ENCODE measurements at regions not wholly inside any gene's neighbourhood (a gene's known extent, or its start where the extent isn't known, plus 50 kb on each side); places are given as distances from the start of the nearest gene placed in this dataset.

DNA sequence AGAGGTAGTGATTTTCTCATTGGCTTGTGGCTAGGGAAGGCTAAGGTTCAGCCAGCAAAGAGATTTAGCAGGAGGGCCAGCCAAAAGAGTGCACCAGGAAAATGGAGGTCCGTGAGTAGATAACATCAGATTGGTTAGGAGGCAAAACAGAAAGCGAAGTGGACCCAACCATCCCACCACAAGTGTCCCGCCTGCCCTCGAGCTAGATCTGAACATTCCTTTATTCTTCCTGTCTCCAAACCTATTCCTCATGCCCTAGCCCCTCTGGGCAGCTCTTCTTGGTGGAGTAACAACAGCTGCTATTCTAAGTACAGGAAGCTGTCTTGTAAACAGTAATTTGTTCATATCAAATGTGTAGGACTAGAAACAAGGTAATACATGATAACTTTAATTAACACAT, 85.7 kb upstream of the BET1 start:
- POLR2A ChIA-PET: no interaction called here
- no peaks in the 10 kb centered on the region for H3K36me3 Mint-ChIP-seq
- no peak for DNase-seq
- Histone ChIP-seq H3K36me3 (ENCODE audit: insufficient read depth, low read length) (no peaks in the 10 kb centered on the region), H3K4me1 (ENCODE audit: insufficient read depth, low read length) (no peaks in the 10 kb centered on the region), H3K4me3 (ENCODE audit: low read length) (no peak overlapping the region), H3K27me3 (ENCODE audit: insufficient read depth, low read length, poor library complexity, severe bottlenecking) (no peaks in the 10 kb centered on the region), H3K9me3 (ENCODE audit: low read length) (no peaks in the 10 kb centered on the region), H3K27ac (ENCODE audit: low read depth, low read length) (no peak overlapping the region)
- peaks cover 9 to 33% of the 10 kb centered on the region in 2 donors for H3K27me3 Mint-ChIP-seq
- CTCF ChIA-PET: interaction anchor here (1.4 kb wide), 2 partner anchors 22 to 844 kb away, joined by 3 to 4 read pairs; no protein-coding TSS in a partner anchor
- H3K9me3 Mint-ChIP-seq: no peaks in the 10 kb centered on the region
- no peak overlapping the region for H3K4me3 Mint-ChIP-seq
- peaks cover 4 to 7% (median 6%) of the 10 kb centered on the region in 3 donors for H3K4me1 Mint-ChIP-seq
- no peak overlapping the region for H3K27ac Mint-ChIP-seq

DNA sequence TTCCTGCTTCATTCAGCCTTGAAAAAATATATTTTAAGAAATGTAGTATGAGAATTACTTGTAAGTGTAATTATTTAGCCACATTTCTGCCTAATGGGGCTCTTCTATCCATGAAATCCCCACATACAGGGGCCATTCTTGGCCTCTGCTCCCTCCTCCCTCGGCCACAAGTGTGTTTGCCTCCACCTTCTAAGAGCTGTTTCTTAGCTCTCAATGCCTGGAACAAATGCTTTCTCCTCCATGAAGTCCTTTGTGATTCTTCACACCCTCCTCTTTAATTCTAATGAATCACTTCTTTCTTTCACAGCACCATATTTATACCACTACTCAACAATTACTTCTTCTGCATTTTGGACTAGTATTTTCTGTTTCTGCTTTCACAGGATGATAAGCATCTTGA, 88.8 kb upstream of the BET1 start:
- POLR2A ChIA-PET: no interaction called here
- H3K27me3 Mint-ChIP-seq: peaks cover 11 to 41% of the 10 kb centered on the region in 2 donors

DNA sequence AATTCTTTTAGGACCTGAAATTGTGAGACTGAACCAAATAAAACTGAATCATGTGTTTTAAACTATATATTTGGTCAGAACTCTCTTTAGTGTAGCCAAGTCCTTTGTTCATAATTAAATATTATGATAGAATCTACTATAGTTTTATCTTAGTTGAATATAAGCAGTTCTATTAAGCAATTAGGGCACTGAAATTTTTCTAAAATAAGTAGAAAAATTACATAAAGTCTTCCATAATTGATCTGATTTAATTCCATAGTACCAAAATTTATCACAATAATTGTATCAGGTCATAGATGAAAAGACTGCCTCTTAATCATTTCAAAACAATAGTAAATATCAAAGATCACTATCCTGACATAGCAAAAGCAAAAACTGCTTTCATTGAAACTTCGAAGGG, 90.1 kb upstream of the BET1 start:
- H3K27ac ChIP-seq (ENCODE audit: low read depth, low read length): no peak overlapping the region
- H3K9me3 ChIP-seq (ENCODE audit: low read length): no peaks in the 10 kb centered on the region
- H3K4me1 Mint-ChIP-seq: no peaks in the 10 kb centered on the region
- H3K36me3 Mint-ChIP-seq: no peaks in the 10 kb centered on the region
- no peak for DNase-seq
- no peak overlapping the region for H3K4me3 ChIP-seq (ENCODE audit: low read length)
- no peak overlapping the region for H3K27ac Mint-ChIP-seq
- H3K27me3 Mint-ChIP-seq: peaks cover 14 to 30% of the 10 kb centered on the region in 2 donors
- ChIA-PET CTCF (no interaction called here), POLR2A (no interaction called here)
- H3K4me3 Mint-ChIP-seq: no peak overlapping the region
- H3K36me3 ChIP-seq (ENCODE audit: insufficient read depth, low read length): no peaks in the 10 kb centered on the region
- no peaks in the 10 kb centered on the region for H3K9me3 Mint-ChIP-seq
- H3K27me3 ChIP-seq (ENCODE audit: insufficient read depth, low read length, poor library complexity, severe bottlenecking): no peaks in the 10 kb centered on the region
- H3K4me1 ChIP-seq (ENCODE audit: insufficient read depth, low read length): no peaks in the 10 kb centered on the region

More for the DNA sequence above, 88.8 kb upstream of the BET1 start:
- H3K4me3 ChIP-seq (ENCODE audit: low read length): no peak overlapping the region
- H3K27ac ChIP-seq (ENCODE audit: low read depth, low read length): no peak overlapping the region
- H3K9me3 ChIP-seq (ENCODE audit: low read length): no peaks in the 10 kb centered on the region
- no peak overlapping the region for H3K27ac Mint-ChIP-seq
- no peaks in the 10 kb centered on the region for H3K4me1 ChIP-seq (ENCODE audit: insufficient read depth, low read length)
- H3K36me3 Mint-ChIP-seq: no peaks in the 10 kb centered on the region
- no peaks in the 10 kb centered on the region for H3K27me3 ChIP-seq (ENCODE audit: insufficient read depth, low read length, poor library complexity, severe bottlenecking)
- CTCF ChIA-PET: no interaction called here
- no peak overlapping the region for H3K4me3 Mint-ChIP-seq
- H3K36me3 ChIP-seq (ENCODE audit: insufficient read depth, low read length): no peaks in the 10 kb centered on the region
- no peaks in the 10 kb centered on the region for H3K9me3 Mint-ChIP-seq
- no peaks in the 10 kb centered on the region for H3K4me1 Mint-ChIP-seq
- no peak for DNase-seq

DNA sequence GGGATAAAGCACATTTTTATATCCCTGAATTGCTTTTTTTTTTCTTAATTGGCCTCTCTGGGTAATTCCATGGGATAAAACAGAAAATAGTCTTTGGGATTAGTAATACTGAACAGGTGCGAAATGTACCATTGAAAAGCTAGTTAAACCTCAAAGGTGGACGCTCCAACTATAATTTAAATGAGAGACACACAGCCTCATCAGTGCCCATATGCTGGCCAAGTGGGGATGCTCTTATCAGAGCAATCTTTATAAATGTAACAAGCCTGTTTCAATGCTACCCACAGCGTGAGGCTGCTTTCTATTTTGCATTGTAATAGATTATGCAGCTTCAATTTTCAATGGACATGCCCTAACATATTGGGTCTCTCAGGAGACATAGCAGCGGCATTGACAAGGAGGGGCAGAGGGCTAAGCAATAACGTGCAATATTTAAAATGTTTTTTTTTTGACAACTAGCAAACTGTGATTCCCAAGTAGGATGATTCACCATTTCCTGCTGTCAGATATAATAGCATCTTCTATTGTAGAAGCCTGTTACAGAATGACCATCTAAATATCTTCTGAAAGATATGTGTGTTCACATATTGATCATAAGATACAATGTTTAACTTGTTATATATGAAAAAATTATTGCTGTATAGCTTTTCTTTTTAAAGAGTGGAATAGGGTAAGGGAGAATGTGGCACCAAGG, 91.3 kb upstream of the BET1 start:
- H3K27ac Mint-ChIP-seq: no peak overlapping the region
- H3K27me3 ChIP-seq (ENCODE audit: insufficient read depth, low read length, poor library complexity, severe bottlenecking): no peaks in the 10 kb centered on the region
- H3K4me1 Mint-ChIP-seq: no peaks in the 10 kb centered on the region
- H3K4me3 Mint-ChIP-seq: no peak overlapping the region
- H3K27ac ChIP-seq (ENCODE audit: low read depth, low read length): no peak overlapping the region
- H3K4me1 ChIP-seq (ENCODE audit: insufficient read depth, low read length): no peaks in the 10 kb centered on the region
- DNase-seq: no peak
- ChIA-PET POLR2A (interaction anchor here (0.7 kb wide), 1 partner anchor 14 kb away, joined by 3 read pairs; no protein-coding TSS in a partner anchor), CTCF (no interaction called here)
- H3K36me3 ChIP-seq (ENCODE audit: insufficient read depth, low read length): no peaks in the 10 kb centered on the region
- no peaks in the 10 kb centered on the region for H3K9me3 Mint-ChIP-seq
- H3K9me3 ChIP-seq (ENCODE audit: low read length): no peaks in the 10 kb centered on the region
- H3K27me3 Mint-ChIP-seq: peaks cover 5 to 21% of the 10 kb centered on the region in 2 donors
- no peaks in the 10 kb centered on the region for H3K36me3 Mint-ChIP-seq
- H3K4me3 ChIP-seq (ENCODE audit: low read length): no peak overlapping the region

DNA sequence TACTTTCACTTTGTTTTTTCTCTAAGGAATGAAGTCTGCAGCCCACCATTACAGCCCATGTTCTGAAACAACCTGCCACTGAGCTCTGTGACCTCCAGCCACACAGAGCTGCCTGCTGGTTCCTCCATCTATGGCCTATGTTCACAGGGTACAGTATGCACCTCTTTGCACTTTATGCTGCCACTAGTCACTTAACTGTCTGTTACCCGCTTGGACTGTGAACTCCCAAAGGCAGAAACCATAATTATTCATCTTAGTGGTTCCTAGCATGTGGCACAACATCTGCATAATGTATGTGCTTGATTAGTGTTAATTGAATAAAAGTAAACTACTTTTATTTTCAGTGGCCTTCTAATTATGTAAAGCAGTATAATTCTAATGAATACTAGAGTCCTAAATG, 95.5 kb upstream of the BET1 start:
- no peak overlapping the region for H3K4me3 Mint-ChIP-seq
- peaks cover 9 to 20% of the 10 kb centered on the region in 2 donors for H3K27me3 Mint-ChIP-seq
- H3K27ac ChIP-seq (ENCODE audit: low read depth, low read length): no peak overlapping the region
- peaks cover 0 to 7% (median 0%) of the 10 kb centered on the region in 5 donors for H3K9me3 Mint-ChIP-seq
- H3K27ac Mint-ChIP-seq: no peak overlapping the region
- H3K4me1 ChIP-seq (ENCODE audit: insufficient read depth, low read length): no peaks in the 10 kb centered on the region
- H3K36me3 Mint-ChIP-seq: peaks cover 0 to 3% (median 0%) of the 10 kb centered on the region in 3 donors
- POLR2A ChIA-PET: no interaction called here
- H3K4me1 Mint-ChIP-seq: no peaks in the 10 kb centered on the region
- no peaks in the 10 kb centered on the region for H3K36me3 ChIP-seq (ENCODE audit: insufficient read depth, low read length)
- no peaks in the 10 kb centered on the region for H3K27me3 ChIP-seq (ENCODE audit: insufficient read depth, low read length, poor library complexity, severe bottlenecking)
- CTCF ChIA-PET: no interaction called here
- DNase-seq: no peak
- no peaks in the 10 kb centered on the region for H3K9me3 ChIP-seq (ENCODE audit: low read length)
- H3K4me3 ChIP-seq (ENCODE audit: low read length): no peak overlapping the region

DNA sequence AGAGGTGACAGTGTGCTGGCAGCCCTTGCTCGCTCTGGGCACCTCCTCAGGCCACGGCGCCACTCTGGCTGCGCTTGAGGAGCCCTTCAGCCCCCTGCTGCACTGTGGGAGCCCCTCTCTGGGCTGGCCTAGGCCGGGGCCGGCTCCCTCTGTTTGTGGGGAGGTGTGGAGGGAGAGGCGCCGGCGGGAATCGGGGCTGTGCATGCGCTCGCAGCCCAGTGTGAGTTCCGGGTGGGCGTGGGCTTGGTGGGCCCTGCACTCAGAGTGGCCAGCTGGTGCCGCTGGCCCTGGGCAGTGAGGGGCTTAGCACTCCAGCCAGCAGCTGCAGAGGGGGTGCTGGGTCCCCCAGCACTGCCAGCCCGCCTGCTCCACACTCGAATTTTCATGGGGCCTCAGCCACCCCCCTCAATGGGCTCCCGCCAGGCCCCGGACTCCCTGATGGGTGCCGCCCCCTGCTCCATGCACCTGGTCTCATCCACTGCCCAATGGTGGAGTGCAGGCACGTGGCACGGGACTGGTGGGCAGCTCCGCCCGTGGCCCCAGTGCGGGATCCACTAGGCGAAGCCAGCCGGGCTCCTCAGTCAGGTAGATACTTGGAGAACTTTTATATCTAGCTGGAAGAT, 96.7 kb upstream of the BET1 start:
- Histone ChIP-seq H3K9me3 (ENCODE audit: low read length) (no peaks in the 10 kb centered on the region), H3K36me3 (ENCODE audit: insufficient read depth, low read length) (no peaks in the 10 kb centered on the region), H3K27ac (ENCODE audit: low read depth, low read length) (no peak overlapping the region), H3K27me3 (ENCODE audit: insufficient read depth, low read length, poor library complexity, severe bottlenecking) (no peaks in the 10 kb centered on the region), H3K4me1 (ENCODE audit: insufficient read depth, low read length) (no peaks in the 10 kb centered on the region), H3K4me3 (ENCODE audit: low read length) (no peak overlapping the region)
- no peak for DNase-seq
- Mint-ChIP-seq H3K9me3 (peaks cover 0 to 7% (median 0%) of the 10 kb centered on the region in 5 donors), H3K36me3 (peaks cover 0 to 3% (median 0%) of the 10 kb centered on the region in 3 donors), H3K4me3 (no peak overlapping the region), H3K27me3 (peaks cover 8 to 20% of the 10 kb centered on the region in 2 donors), H3K27ac (no peak overlapping the region), H3K4me1 (no peaks in the 10 kb centered on the region)
- ChIA-PET POLR2A (no interaction called here), CTCF (no interaction called here)

DNA sequence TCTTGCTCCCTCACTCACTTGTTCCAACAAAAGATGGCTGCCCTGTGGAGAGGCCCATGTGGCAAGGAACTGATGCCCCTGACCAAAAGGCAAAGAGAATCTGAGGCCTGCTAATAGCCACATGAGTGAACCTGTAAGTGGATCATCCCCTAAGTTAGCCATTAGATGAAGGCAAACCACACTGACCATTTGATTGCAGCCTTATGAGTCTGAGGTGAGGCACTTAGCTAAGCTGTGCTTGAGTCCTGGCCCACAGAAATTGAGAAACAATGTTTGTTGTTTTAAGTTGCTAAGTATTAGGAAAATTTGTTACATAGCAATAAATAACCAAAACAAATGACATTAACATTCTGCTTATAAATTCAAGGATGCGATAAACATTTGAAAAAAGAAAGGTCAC, 100.1 kb upstream of the BET1 start:
- H3K4me3 Mint-ChIP-seq: no peak overlapping the region
- ChIA-PET POLR2A (no interaction called here), CTCF (interaction anchor here (2.5 kb wide), 1 partner anchor 16 kb away, joined by 8 read pairs; no protein-coding TSS in a partner anchor)

DNA sequence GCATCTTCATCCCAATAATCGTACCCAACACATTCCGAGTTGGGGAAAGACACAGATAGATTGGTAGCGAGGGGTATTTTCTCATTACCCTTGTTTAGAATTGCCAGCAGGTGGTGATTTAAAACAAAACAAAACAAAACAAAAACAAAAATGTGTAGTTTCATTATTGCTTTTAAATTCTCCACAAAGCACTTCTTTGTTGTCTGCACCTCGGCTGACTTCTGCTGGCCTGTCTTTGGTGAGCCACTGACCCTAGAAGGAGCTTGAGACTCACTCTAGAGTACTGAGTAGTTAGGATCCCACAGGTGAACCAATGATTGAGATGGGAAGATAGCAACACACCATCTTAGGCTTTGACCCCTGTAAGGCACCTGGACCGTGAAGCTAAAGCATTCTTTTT, 105.4 kb upstream of the BET1 start:
- H3K36me3 Mint-ChIP-seq: no peaks in the 10 kb centered on the region
- no peaks in the 10 kb centered on the region for H3K9me3 Mint-ChIP-seq
- no peak for DNase-seq
- no peaks in the 10 kb centered on the region for H3K9me3 ChIP-seq (ENCODE audit: low read length)
- CTCF ChIA-PET: no interaction called here
- H3K4me1 ChIP-seq (ENCODE audit: insufficient read depth, low read length): no peaks in the 10 kb centered on the region
- no peaks in the 10 kb centered on the region for H3K4me1 Mint-ChIP-seq
- H3K36me3 ChIP-seq (ENCODE audit: insufficient read depth, low read length): no peaks in the 10 kb centered on the region
- POLR2A ChIA-PET: interaction anchor here (0.6 kb wide), 1 partner anchor 14 kb away, joined by 3 read pairs; no protein-coding TSS in a partner anchor
- peaks cover 0 to 6% of the 10 kb centered on the region in 2 donors for H3K27me3 Mint-ChIP-seq
- no peak overlapping the region for H3K4me3 ChIP-seq (ENCODE audit: low read length)
- no peaks in the 10 kb centered on the region for H3K27me3 ChIP-seq (ENCODE audit: insufficient read depth, low read length, poor library complexity, severe bottlenecking)
- H3K27ac Mint-ChIP-seq: no peak overlapping the region
- H3K4me3 Mint-ChIP-seq: no peak overlapping the region
- H3K27ac ChIP-seq (ENCODE audit: low read depth, low read length): no peak overlapping the region

More for the DNA sequence above, 100.1 kb upstream of the BET1 start:
- Histone ChIP-seq H3K27me3 (ENCODE audit: insufficient read depth, low read length, poor library complexity, severe bottlenecking) (no peaks in the 10 kb centered on the region), H3K27ac (ENCODE audit: low read depth, low read length) (no peak overlapping the region), H3K36me3 (ENCODE audit: insufficient read depth, low read length) (no peaks in the 10 kb centered on the region), H3K4me1 (ENCODE audit: insufficient read depth, low read length) (no peaks in the 10 kb centered on the region), H3K9me3 (ENCODE audit: low read length) (no peaks in the 10 kb centered on the region), H3K4me3 (ENCODE audit: low read length) (no peak overlapping the region)
- no peak for DNase-seq
- peaks cover 0 to 3% (median 0%) of the 10 kb centered on the region in 3 donors for H3K36me3 Mint-ChIP-seq
- peaks cover 4 to 11% of the 10 kb centered on the region in 2 donors for H3K27me3 Mint-ChIP-seq
- H3K9me3 Mint-ChIP-seq: peaks cover 0 to 7% (median 0%) of the 10 kb centered on the region in 5 donors
- no peaks in the 10 kb centered on the region for H3K4me1 Mint-ChIP-seq
- H3K27ac Mint-ChIP-seq: no peak overlapping the region
